ENCODE measurements at regions not wholly inside any gene's neighbourhood (a gene's known extent, or its start where the extent isn't known, plus 50 kb on each side); places are given as distances from the start of the nearest gene placed in this dataset.

DNA sequence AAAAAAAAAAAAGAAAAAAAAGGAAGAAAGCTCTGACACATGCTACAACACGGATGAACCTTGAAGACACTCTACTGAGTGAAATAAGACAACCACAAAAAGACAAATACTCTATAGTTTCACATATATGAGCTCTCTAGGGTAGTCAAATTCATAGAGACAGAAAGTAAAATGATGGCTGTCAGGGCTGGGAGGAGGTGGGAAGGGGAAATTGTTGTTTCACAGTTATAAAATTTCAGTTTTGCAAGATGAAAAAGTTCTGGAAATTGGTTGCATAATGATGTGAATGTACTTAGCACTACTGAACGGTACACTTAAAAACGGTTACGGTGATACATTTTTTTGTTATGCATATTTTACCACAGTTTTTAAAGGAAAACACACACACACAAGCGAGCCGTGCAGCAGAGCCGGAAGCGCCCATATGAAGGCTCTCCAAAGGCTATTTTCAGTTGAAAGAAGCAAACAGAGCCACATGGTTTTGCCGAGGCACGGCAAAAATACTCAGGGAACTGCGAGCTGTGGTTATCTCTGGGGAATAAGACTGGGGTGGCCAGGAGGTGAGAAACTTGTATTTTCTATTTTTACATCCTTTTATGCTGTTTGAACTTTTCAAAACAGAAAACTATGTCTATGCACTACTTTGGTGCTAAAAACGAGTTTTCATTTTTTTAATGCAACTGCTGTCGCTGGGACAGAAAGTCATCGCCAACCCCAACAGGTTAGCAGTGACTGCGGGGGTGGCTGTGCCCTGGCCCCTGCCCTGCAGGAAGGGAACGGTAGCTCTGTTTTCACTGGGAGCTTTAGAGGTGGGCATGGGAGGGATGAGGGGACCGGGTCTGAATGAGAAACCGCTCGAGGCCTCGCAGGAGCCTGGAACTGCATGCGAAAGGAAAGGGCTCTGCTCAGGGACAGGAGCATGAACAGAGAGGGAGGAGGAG, 132.9 kb downstream of the OAT start:
- peak overlapping the region; percentile 35 for H3K4me3 Mint-ChIP-seq (ENCODE audit: unreplicated experiment)
- peak; percentile 55 for DNase-seq (ENCODE audit: low spot score)
- no peaks in the 10 kb centered on the region for H3K9me3 Mint-ChIP-seq (ENCODE audit: low read depth)
- H3K36me3 Mint-ChIP-seq (ENCODE audit: low read depth): no peaks in the 10 kb centered on the region
- H3K27me3 Mint-ChIP-seq (ENCODE audit: low read depth): peaks cover 5% of the 10 kb centered on the region
- TF ChIP-seq, protein P1, sequence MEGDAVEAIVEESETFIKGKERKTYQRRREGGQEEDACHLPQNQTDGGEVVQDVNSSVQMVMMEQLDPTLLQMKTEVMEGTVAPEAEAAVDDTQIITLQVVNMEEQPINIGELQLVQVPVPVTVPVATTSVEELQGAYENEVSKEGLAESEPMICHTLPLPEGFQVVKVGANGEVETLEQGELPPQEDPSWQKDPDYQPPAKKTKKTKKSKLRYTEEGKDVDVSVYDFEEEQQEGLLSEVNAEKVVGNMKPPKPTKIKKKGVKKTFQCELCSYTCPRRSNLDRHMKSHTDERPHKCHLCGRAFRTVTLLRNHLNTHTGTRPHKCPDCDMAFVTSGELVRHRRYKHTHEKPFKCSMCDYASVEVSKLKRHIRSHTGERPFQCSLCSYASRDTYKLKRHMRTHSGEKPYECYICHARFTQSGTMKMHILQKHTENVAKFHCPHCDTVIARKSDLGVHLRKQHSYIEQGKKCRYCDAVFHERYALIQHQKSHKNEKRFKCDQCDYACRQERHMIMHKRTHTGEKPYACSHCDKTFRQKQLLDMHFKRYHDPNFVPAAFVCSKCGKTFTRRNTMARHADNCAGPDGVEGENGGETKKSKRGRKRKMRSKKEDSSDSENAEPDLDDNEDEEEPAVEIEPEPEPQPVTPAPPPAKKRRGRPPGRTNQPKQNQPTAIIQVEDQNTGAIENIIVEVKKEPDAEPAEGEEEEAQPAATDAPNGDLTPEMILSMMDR (IDR thresholded peaks at IDR 0.05): no peak
- H3K27ac Mint-ChIP-seq (ENCODE audit: unreplicated experiment): no peak overlapping the region
- peaks cover 16% of the 10 kb centered on the region for H3K4me1 Mint-ChIP-seq (ENCODE audit: low read depth)

DNA sequence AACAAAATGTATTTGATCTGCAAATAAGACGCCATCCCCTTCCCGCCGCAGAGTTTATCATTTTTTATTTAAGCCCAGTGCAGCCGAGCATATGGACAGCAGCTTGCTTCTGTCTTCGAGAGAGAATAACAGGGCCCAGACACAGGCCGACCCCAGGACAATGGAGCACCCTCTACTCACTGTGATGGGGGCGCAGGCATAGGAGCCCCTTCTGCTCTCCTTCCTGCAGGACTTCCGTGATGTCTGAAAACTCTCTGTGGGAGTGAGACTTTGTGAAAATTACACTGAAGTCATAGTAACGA, 134.8 kb downstream of the OAT start:
- H3K36me3 Mint-ChIP-seq (ENCODE audit: low read depth): no peaks in the 10 kb centered on the region
- H3K9me3 Mint-ChIP-seq (ENCODE audit: low read depth): peaks cover 4% of the 10 kb centered on the region

DNA sequence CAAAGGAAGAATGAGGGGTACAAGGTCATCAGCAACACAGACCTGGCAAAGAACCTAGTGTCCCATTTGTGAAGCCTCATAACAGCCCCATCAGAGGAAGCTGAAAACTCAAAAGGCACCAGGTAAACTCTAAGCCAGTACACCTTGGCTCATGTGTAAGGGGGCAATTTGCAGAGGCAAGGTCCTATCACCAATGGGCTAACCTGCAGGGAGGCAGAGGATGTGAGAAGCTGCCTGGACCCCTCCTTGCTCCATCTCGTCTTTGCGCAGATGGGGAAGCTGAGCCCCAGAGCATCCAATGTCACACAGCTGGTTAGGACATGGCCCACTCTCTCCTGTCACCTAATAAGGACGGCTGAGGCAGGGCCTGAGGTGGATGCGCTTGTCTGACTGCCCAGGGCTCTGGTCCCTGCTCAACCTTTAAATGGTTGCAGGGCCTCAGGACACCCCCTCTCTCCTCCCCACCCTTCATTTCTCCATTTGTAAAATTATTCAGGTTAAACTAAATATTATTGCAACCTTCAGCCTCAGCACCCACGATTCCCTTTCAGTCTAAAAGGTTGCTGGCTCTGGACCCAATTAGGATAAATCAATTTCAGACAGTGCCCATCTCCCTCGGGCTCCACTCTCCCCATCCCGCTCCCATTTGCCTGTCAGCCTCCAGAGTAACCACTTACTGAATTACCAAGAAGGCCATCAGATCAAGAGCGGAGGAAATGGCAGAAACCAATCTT, 135.3 kb downstream of the OAT start:
- Mint-ChIP-seq H3K36me3 (ENCODE audit: low read depth) (no peaks in the 10 kb centered on the region), H3K9me3 (ENCODE audit: low read depth) (peaks cover 8% of the 10 kb centered on the region), H3K4me1 (ENCODE audit: low read depth) (peaks cover 8% of the 10 kb centered on the region), H3K27ac (ENCODE audit: unreplicated experiment) (no peak overlapping the region), H3K27me3 (ENCODE audit: low read depth) (peaks cover 2% of the 10 kb centered on the region), H3K4me3 (ENCODE audit: unreplicated experiment) (no peak overlapping the region)
- TF ChIP-seq, protein P1 (IDR thresholded peaks at IDR 0.05): no peak
- no peak for DNase-seq (ENCODE audit: low spot score)

More for the DNA sequence above, 134.8 kb downstream of the OAT start:
- Mint-ChIP-seq H3K27ac (ENCODE audit: unreplicated experiment) (no peak overlapping the region), H3K4me1 (ENCODE audit: low read depth) (peaks cover 8% of the 10 kb centered on the region), H3K4me3 (ENCODE audit: unreplicated experiment) (no peak overlapping the region), H3K27me3 (ENCODE audit: low read depth) (peaks cover 5% of the 10 kb centered on the region)
- peak; percentile 41 for DNase-seq (ENCODE audit: low spot score)
- TF ChIP-seq, protein P1 (IDR thresholded peaks at IDR 0.05): no peak

DNA sequence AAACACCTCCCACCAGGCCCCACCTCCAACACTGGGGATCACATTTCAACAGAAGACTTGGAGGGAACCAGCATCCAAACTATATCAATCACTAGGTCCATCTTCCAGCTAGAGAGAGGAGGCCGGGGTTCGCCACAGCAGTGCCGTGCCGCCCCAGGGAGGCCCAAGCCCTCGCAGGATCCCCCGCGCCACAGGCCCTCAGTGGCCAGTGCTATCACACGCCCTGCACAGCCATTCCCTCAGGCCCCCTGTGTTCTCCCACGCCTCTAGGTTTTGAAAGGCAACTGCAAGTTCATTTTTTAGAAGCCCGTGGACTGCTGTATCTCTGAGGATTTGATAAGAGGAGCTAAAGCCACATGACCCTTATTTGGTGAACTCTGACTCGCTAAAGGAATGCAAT, 136.4 kb downstream of the OAT start:
- H3K4me3 Mint-ChIP-seq (ENCODE audit: unreplicated experiment): no peak overlapping the region
- H3K36me3 Mint-ChIP-seq (ENCODE audit: low read depth): no peaks in the 10 kb centered on the region
- H3K27me3 Mint-ChIP-seq (ENCODE audit: low read depth): peaks cover 2% of the 10 kb centered on the region
- peak; percentile 43 for DNase-seq (ENCODE audit: low spot score)
- H3K9me3 Mint-ChIP-seq (ENCODE audit: low read depth): peaks cover 10% of the 10 kb centered on the region
- TF ChIP-seq, protein P1 (IDR thresholded peaks at IDR 0.05): no peak
- peaks cover 8% of the 10 kb centered on the region for H3K4me1 Mint-ChIP-seq (ENCODE audit: low read depth)
- H3K27ac Mint-ChIP-seq (ENCODE audit: unreplicated experiment): no peak overlapping the region

DNA sequence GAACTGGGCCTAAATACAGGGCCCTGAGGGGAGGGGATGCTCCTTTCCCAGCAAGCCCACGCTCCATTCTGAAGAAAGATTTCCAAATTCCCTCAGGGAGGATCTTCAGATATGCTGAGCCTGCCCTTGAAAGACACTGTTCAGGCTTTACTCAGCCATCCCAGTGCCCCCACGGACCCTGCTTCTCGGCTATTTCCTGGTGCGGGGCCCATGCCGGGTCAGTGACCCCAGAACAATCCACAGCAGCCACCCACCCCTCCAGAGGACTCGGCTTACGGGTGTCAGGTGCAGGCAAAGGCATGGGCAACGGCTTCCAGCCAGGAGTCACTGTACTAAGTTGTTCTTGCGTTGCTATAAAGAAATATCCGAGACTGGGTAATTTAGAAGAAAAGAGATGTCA, 137.1 kb downstream of the OAT start:
- Mint-ChIP-seq H3K9me3 (ENCODE audit: low read depth) (peaks cover 10% of the 10 kb centered on the region), H3K36me3 (ENCODE audit: low read depth) (no peaks in the 10 kb centered on the region), H3K4me1 (ENCODE audit: low read depth) (peaks cover 8% of the 10 kb centered on the region), H3K27me3 (ENCODE audit: low read depth) (peaks cover 2% of the 10 kb centered on the region), H3K27ac (ENCODE audit: unreplicated experiment) (no peak overlapping the region), H3K4me3 (ENCODE audit: unreplicated experiment) (no peak overlapping the region)
- TF ChIP-seq, protein P1 (IDR thresholded peaks at IDR 0.05): no peak
- peak; percentile 81 for DNase-seq (ENCODE audit: low spot score)
